ENCODE measurements at regions not wholly inside any gene's neighbourhood (a gene's known extent, or its start where the extent isn't known, plus 50 kb on each side); places are given as distances from the start of the nearest gene placed in this dataset.

DNA sequence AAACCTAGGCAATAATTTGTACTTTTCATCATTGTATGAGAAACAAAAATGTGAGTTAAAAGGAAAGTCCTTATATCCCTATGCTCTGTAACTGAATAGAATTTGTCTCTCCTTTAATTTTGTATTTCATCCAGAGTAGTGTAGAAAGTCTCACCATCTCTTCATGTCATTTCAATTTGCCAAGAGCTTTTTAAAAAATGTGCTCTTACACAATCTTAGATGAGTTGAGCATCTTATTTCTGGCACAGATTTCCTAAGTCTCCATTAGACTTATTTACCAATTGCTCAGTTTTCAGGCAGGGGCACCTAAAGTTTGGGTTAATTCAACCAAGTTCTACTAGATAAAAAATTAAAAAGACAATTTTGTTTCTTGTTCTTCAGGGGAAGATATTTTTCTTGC lies 201.5 kb upstream of the RBMS3 start:
- no peak for TF ChIP-seq EZH2 (IDR thresholded peaks at IDR 0.05; ENCODE audit: borderline replicate concordance, low read length)
- TF ChIP-seq, protein P1, sequence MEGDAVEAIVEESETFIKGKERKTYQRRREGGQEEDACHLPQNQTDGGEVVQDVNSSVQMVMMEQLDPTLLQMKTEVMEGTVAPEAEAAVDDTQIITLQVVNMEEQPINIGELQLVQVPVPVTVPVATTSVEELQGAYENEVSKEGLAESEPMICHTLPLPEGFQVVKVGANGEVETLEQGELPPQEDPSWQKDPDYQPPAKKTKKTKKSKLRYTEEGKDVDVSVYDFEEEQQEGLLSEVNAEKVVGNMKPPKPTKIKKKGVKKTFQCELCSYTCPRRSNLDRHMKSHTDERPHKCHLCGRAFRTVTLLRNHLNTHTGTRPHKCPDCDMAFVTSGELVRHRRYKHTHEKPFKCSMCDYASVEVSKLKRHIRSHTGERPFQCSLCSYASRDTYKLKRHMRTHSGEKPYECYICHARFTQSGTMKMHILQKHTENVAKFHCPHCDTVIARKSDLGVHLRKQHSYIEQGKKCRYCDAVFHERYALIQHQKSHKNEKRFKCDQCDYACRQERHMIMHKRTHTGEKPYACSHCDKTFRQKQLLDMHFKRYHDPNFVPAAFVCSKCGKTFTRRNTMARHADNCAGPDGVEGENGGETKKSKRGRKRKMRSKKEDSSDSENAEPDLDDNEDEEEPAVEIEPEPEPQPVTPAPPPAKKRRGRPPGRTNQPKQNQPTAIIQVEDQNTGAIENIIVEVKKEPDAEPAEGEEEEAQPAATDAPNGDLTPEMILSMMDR (IDR thresholded peaks at IDR 0.05; ENCODE audit: low read length) = no peak
- H3K9ac ChIP-seq (ENCODE audit: low read length) = no peak overlapping the region
- H4K20me1 ChIP-seq (ENCODE audit: insufficient read depth, low read length) = no peaks in the 10 kb centered on the region
- H3K79me2 ChIP-seq (ENCODE audit: insufficient read depth, low read length) = no peaks in the 10 kb centered on the region
- H2AFZ ChIP-seq (ENCODE audit: low read length) = no peak overlapping the region
- no peaks in the 10 kb centered on the region; the same call in 1 of the 2 replicates for H3K36me3 ChIP-seq (ENCODE audit: insufficient read depth, low read length)
- no peak overlapping the region for H3K4me3 ChIP-seq (ENCODE audit: low read depth, low read length, poor library complexity, severe bottlenecking)
- no peaks in the 10 kb centered on the region for H3F3A ChIP-seq (ENCODE audit: insufficient read depth, low read length)
- H3K9me2 ChIP-seq (ENCODE audit: low read depth, low read length) = no peaks in the 10 kb centered on the region
- peaks cover 11% of the 10 kb centered on the region for H3K4me1 ChIP-seq (ENCODE audit: insufficient read depth, low read length, severe bottlenecking)
- no peaks in the 10 kb centered on the region for H3K27me3 ChIP-seq (ENCODE audit: insufficient read depth, low read length)
- no peak overlapping the region for H3K4me2 ChIP-seq (ENCODE audit: low read length)
- peaks cover 6% of the 10 kb centered on the region; the same call in 1 of the 2 replicates for H3K9me3 ChIP-seq (ENCODE audit: low read length)
- H3K27ac ChIP-seq (ENCODE audit: low read depth, low read length, poor library complexity, severe bottlenecking) = no peak overlapping the region

DNA sequence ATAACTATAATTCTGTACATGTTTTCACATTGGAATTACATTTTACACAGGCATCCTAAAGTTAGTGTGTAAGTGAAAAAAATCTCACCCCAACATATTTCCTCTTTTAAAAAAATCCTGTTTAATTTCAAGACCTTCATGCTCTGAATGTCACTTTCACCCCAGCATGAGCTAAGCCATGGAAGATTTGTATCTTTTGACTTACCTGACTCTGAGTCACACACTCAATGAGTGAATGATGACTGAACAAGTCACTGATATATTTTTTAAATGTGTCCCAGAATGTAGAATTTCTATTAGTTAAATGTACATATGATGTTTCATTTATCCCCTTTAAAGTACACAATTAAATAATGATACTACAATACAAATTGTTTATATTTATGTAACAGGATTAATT lies 199.9 kb upstream of the RBMS3 start:
- Histone ChIP-seq H3K9me2 (ENCODE audit: low read depth, low read length) (no peaks in the 10 kb centered on the region), H3K27me3 (ENCODE audit: insufficient read depth, low read length) (no peaks in the 10 kb centered on the region), H4K20me1 (ENCODE audit: insufficient read depth, low read length) (no peaks in the 10 kb centered on the region), H3K4me3 (ENCODE audit: low read depth, low read length, poor library complexity, severe bottlenecking) (no peak overlapping the region), H3K4me1 (ENCODE audit: insufficient read depth, low read length, severe bottlenecking) (peaks cover 11% of the 10 kb centered on the region), H2AFZ (ENCODE audit: low read length) (no peak overlapping the region), H3K9ac (ENCODE audit: low read length) (no peak overlapping the region), H3F3A (ENCODE audit: insufficient read depth, low read length) (no peaks in the 10 kb centered on the region), H3K36me3 (ENCODE audit: insufficient read depth, low read length) (no peaks in the 10 kb centered on the region; the same call in 1 of the 2 replicates), H3K79me2 (ENCODE audit: insufficient read depth, low read length) (no peaks in the 10 kb centered on the region), H3K27ac (ENCODE audit: low read depth, low read length, poor library complexity, severe bottlenecking) (no peak overlapping the region), H3K9me3 (ENCODE audit: low read length) (peaks cover 6% of the 10 kb centered on the region; the same call in 1 of the 2 replicates), H3K4me2 (ENCODE audit: low read length) (no peak overlapping the region)
- TF ChIP-seq, protein P1 (IDR thresholded peaks at IDR 0.05; ENCODE audit: low read length) = no peak
- no peak for TF ChIP-seq EZH2 (IDR thresholded peaks at IDR 0.05; ENCODE audit: borderline replicate concordance, low read length)

DNA sequence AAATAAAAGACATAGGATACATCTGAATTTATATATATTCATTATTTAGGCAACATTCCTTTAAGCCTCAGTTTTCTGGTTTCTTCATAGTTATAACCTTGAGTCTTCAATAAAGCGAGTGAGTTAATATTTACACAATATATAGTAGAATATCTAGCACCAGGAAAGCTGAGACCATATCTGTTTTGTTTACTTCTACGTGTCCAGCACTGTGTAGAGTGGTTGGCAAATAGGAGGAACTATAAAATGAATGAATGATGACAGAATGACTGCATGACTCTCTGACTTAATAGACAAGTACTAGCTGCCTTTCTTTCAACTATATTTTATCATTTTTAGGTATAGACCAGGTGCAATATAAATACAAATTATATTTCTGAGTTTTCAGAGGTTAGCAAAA lies 197.8 kb upstream of the RBMS3 start:
- Histone ChIP-seq H3K9me3 (ENCODE audit: low read length) (peaks cover 6% of the 10 kb centered on the region; the same call in 1 of the 2 replicates), H3K27ac (ENCODE audit: low read depth, low read length, poor library complexity, severe bottlenecking) (no peak overlapping the region), H3K4me2 (ENCODE audit: low read length) (no peak overlapping the region), H3K27me3 (ENCODE audit: insufficient read depth, low read length) (no peaks in the 10 kb centered on the region), H3K9ac (ENCODE audit: low read length) (no peak overlapping the region), H3K9me2 (ENCODE audit: low read depth, low read length) (no peaks in the 10 kb centered on the region), H4K20me1 (ENCODE audit: insufficient read depth, low read length) (no peaks in the 10 kb centered on the region), H3K4me3 (ENCODE audit: low read depth, low read length, poor library complexity, severe bottlenecking) (no peak overlapping the region), H3K36me3 (ENCODE audit: insufficient read depth, low read length) (no peaks in the 10 kb centered on the region; the same call in 1 of the 2 replicates), H3F3A (ENCODE audit: insufficient read depth, low read length) (no peaks in the 10 kb centered on the region), H2AFZ (ENCODE audit: low read length) (no peak overlapping the region; the same call in 1 of the 2 replicates), H3K4me1 (ENCODE audit: insufficient read depth, low read length, severe bottlenecking) (no peaks in the 10 kb centered on the region), H3K79me2 (ENCODE audit: insufficient read depth, low read length) (no peaks in the 10 kb centered on the region)
- TF ChIP-seq, protein P1 (IDR thresholded peaks at IDR 0.05; ENCODE audit: low read length) = no peak
- no peak for TF ChIP-seq EZH2 (IDR thresholded peaks at IDR 0.05; ENCODE audit: borderline replicate concordance, low read length)
